Stomach smooth muscle (tissue), 2 donors: ENCODE measurements at regions not wholly inside any gene's neighbourhood (a gene's known extent, or its start where the extent isn't known, plus 50 kb on each side); places are given as distances from the start of the nearest gene placed in this dataset.

Experiments used
- H3K27ac ChIP-seq: one replicate; pipeline ENCODE4 v1.7.0; 2013; ENCODE audit warnings: mild to moderate bottlenecking, low read length, inconsistent platforms
- H3K27me3 ChIP-seq, 2 donors: one replicate each; pipeline ENCODE4 v1.7.0; 2013; ENCODE audit warnings: low read length in 2 of 2; ENCODE audit not compliant: insufficient read depth in 2 of 2, control insufficient read depth in 1 of 2
- H3K36me3 ChIP-seq, 2 donors: one replicate each; pipeline ENCODE4 v1.7.0; 2013; ENCODE audit warnings: low read length in 2 of 2; ENCODE audit not compliant: control insufficient read depth in 2 of 2, insufficient read depth in 2 of 2
- H3K4me1 ChIP-seq: one replicate; pipeline ENCODE4 v1.7.0; 2013; ENCODE audit warnings: low read length; ENCODE audit not compliant: control insufficient read depth, insufficient read depth
- H3K4me3 ChIP-seq, 2 donors: one replicate each; pipeline ENCODE4 v1.7.0; 2013; ENCODE audit warnings: low read length in 2 of 2
- H3K9ac ChIP-seq, 2 donors: one replicate each; pipeline ENCODE4 v1.7.0; 2013; ENCODE audit warnings: low read length in 2 of 2, mild to moderate bottlenecking in 1 of 2
- H3K9me3 ChIP-seq, 2 donors: one replicate each; pipeline ENCODE4 v1.7.0; 2013; ENCODE audit warnings: low read length in 2 of 2; ENCODE audit not compliant: control insufficient read depth in 2 of 2
- donor health status: healthy.
- donor health status: Pancreatic carcinoma.

DNA sequence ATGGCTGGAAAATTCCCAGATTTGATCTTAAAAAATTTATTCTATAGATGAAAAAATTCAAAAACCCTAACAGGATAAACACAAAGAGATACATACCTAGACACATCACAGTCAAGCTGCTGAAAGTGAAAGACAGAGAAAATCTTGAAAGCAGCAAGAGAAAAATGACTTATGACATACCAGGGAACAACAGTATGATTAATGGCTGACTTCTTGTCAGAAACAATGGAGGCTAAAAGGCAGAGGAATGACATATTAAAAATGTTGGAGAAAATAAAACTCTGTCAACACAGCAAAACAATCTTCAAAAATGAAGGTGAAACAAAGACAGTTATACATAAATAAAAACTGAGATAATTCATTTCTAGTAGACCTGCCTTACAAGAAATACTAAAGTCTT lies 442.7 kb downstream of the IPMK start:
- no peak overlapping the region for H3K4me3 ChIP-seq
- no peaks in the 10 kb centered on the region for H3K36me3 ChIP-seq
- no peaks in the 10 kb centered on the region for H3K9me3 ChIP-seq
- no peak overlapping the region for H3K9ac ChIP-seq
- no peaks in the 10 kb centered on the region for H3K27me3 ChIP-seq
- no peak overlapping the region for H3K27ac ChIP-seq
- H3K4me1 ChIP-seq: no peaks in the 10 kb centered on the region

DNA sequence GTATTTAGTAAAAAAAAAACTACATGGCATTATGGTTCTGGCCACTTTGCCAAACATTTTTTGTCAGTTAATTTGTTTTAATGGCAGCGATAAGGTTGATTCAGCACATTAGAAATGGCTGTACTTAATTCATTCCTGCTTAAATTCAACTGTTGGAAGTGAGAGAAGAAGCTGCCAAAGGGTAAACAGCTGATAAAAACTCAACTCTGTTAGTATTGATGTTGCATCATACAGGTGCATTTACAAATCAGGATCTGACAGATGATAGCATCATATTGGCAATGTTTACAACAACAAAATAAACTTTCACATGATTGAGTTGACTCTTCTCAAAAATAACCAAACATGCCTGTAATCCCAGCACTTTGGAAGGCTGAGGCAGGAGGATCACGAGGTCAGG lies 444.3 kb downstream of the IPMK start:
- H3K9me3 ChIP-seq: no peaks in the 10 kb centered on the region
- H3K27ac ChIP-seq: no peak overlapping the region
- H3K4me1 ChIP-seq: no peaks in the 10 kb centered on the region
- H3K27me3 ChIP-seq: no peaks in the 10 kb centered on the region
- no peaks in the 10 kb centered on the region for H3K36me3 ChIP-seq
- H3K4me3 ChIP-seq: no peak overlapping the region
- H3K9ac ChIP-seq: no peak overlapping the region

DNA sequence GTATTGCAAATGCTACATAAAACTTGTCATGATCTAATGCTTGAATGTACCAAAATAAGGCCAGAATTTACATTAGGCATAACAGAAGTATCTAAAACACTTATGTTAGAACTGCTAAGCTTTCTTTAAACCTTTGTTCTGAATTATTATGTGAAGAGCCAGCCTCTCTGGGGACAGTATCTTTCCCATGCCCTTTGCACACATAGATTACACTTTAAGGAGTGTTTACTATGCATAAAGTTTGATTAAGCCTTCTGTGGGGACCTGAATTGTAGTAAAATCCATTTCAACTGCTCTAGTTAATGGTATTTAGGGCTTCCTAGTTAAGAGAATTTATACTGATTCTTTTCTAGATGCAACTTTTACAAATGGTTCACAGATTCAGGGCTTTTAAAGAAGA lies 444.7 kb downstream of the IPMK start:
- H3K4me3 ChIP-seq: no peak overlapping the region

DNA sequence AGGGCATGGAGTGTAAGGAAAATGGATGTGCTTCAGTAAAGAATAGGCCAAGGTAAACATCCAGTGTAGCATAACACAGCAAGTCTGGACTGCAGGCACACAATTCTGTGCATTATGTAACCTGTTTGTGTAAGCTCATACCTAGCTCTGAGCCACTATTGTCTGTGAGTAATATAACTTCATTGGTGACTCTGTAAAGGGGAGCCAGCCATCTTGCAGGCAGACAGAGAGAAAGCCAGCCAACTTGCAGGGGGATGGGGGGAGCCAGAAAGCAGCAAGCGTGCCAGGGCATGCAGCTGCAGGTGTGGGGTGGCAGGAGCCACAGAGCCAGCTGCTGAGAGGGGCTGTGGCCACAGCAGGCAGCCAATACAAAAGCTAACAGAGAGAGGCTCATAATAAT lies 449.2 kb downstream of the IPMK start:
- Histone ChIP-seq H3K27me3 (no peaks in the 10 kb centered on the region), H3K27ac (no peak overlapping the region), H3K4me1 (no peaks in the 10 kb centered on the region), H3K9ac (no peak overlapping the region), H3K9me3 (no peaks in the 10 kb centered on the region), H3K4me3 (no peak overlapping the region), H3K36me3 (no peaks in the 10 kb centered on the region)

More for the DNA sequence above, 444.7 kb downstream of the IPMK start:
- no peak overlapping the region for H3K27ac ChIP-seq
- H3K9me3 ChIP-seq: no peaks in the 10 kb centered on the region
- H3K9ac ChIP-seq: no peak overlapping the region
- H3K36me3 ChIP-seq: no peaks in the 10 kb centered on the region
- no peaks in the 10 kb centered on the region for H3K4me1 ChIP-seq
- H3K27me3 ChIP-seq: no peaks in the 10 kb centered on the region

DNA sequence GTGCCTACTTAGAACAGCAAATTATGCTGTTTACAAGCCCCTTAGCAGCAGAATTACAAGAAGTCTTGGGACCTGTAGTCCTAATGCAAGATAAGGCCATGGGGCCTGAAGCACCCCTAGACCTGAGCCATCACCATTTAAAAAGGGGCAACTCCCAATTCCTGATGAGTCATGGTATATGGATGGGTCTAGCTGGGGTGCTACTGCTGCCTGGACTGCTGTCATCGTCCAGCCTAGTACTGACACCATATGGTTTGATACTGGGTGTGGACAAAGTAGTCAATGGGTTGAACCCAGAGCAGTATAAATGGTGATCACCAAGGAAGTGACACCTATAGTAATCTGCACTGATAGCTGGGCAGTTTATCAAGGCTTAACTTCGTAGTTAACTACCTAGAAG lies 450.0 kb downstream of the IPMK start:
- H3K36me3 ChIP-seq: no peaks in the 10 kb centered on the region
- H3K4me3 ChIP-seq: no peak overlapping the region
- no peaks in the 10 kb centered on the region for H3K27me3 ChIP-seq
- no peaks in the 10 kb centered on the region for H3K9me3 ChIP-seq
- H3K27ac ChIP-seq: no peak overlapping the region
- no peak overlapping the region for H3K9ac ChIP-seq
- H3K4me1 ChIP-seq: no peaks in the 10 kb centered on the region

DNA sequence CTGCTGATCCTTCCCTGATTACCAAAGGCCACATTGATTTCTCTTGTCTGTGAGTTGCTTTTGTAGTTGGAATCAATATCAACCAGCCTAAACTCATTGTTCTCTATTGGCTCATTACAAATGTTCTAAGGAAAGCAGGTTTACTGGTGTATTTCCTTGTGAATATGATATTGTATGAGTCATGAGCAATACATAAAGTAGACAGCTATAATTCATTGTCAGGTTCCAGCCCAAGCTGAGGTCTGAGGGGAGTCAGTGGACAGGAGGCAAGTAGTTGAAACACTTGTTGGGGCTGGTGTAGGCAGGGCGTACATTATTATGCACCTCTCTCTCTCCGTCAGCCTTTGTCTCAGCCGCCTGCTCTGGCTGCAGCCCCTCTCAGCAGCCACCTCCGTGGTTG lies 451.7 kb downstream of the IPMK start:
- no peaks in the 10 kb centered on the region for H3K9me3 ChIP-seq
- H3K27me3 ChIP-seq: no peaks in the 10 kb centered on the region
- no peak overlapping the region for H3K9ac ChIP-seq
- H3K4me3 ChIP-seq: no peak overlapping the region
- H3K4me1 ChIP-seq: no peaks in the 10 kb centered on the region
- H3K36me3 ChIP-seq: no peaks in the 10 kb centered on the region
- no peak overlapping the region for H3K27ac ChIP-seq

DNA sequence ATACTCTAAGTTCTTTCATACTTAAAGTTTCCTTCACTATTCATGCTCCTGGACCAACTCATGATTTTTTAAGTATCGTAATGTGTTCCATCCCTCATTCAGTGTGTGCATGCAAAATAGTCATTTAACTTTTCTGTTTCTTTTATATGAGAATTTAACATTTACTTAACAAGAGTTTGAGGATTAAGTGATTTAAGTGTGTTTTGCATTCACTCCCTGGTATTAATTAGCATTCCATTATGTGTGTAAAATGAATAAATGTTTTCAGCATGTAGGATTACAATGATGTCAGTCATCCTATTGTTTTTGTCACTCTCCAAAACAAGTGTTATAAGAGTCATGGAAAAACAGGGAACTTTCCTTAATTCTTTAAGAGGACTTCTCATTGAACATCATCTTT lies 457.7 kb downstream of the IPMK start:
- H3K27ac ChIP-seq: no peak overlapping the region
- no peaks in the 10 kb centered on the region for H3K36me3 ChIP-seq
- no peaks in the 10 kb centered on the region for H3K4me1 ChIP-seq
- H3K27me3 ChIP-seq: no peaks in the 10 kb centered on the region
- no peak overlapping the region for H3K4me3 ChIP-seq
- H3K9me3 ChIP-seq: peaks cover 0 to 4% of the 10 kb centered on the region in 2 donors
- no peak overlapping the region for H3K9ac ChIP-seq

DNA sequence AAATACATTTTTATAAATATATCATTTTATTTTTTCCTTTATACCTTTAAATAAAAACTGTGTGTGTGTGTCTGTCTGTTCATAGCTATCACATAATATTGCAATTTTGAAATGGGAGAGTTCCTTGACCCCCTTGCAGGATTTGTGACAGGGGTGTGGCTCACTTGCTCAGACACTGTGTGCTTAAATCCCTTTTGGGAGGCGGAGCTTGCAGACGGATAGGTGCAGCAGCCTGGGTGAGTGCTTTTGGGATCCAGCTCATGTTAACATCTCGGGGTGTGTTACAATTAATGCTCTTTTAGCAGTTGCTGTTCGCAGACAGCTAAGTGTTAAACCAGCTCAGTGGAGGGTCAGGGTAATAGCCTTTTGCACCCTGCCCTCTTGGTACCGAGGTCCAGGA lies 459.8 kb downstream of the IPMK start:
- H3K36me3 ChIP-seq: no peaks in the 10 kb centered on the region
- peaks cover 0 to 4% of the 10 kb centered on the region in 2 donors for H3K9me3 ChIP-seq

DNA sequence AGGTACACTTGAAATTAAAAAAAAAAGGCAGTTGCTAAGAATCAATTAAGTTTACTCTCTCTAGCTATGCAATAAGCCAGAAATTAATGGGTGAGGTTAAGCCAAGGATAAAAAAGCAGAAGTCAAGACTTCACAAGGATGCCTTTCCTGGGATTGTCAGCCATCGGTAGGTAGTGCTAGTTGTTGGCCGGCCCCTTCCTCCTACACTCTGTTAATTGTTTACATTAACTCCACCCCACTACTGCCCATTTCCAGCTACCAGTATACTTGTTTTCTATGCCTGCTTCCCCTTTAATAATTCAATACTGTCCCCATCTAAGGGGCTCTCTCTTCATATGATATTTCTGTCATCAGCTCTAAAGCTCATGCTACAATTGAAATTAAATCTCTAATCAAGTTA lies 461.0 kb downstream of the IPMK start:
- Histone ChIP-seq H3K9me3 (peaks cover 0 to 4% of the 10 kb centered on the region in 2 donors), H3K4me1 (no peaks in the 10 kb centered on the region), H3K4me3 (no peak overlapping the region), H3K9ac (no peak overlapping the region), H3K36me3 (no peaks in the 10 kb centered on the region), H3K27ac (no peak overlapping the region), H3K27me3 (no peaks in the 10 kb centered on the region)

More for the DNA sequence above, 459.8 kb downstream of the IPMK start:
- Histone ChIP-seq H3K4me3 (no peak overlapping the region), H3K27me3 (no peaks in the 10 kb centered on the region), H3K9ac (no peak overlapping the region), H3K27ac (no peak overlapping the region), H3K4me1 (no peaks in the 10 kb centered on the region)

DNA sequence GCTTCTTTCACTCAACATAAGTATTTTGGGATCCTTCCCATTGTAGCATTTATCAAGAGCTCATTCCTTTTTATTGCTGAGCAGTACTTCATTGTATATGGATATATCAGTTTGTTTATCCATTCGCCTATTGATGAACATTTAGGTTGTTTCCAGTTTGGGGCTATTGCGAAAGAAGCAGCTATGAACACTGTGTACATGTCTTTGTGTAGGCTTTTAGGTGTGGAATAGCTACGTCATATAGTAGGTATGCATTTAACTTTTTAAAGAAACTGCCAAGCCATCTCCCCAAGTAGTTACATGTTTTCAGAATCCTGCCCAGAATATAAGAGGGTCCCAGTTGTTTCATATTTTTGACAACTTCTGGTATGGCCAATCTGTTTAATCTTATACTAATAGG lies 468.1 kb downstream of the IPMK start:
- H3K4me3 ChIP-seq: no peak overlapping the region
- H3K27me3 ChIP-seq: no peaks in the 10 kb centered on the region
- no peak overlapping the region for H3K9ac ChIP-seq
- no peaks in the 10 kb centered on the region for H3K4me1 ChIP-seq
- H3K36me3 ChIP-seq: no peaks in the 10 kb centered on the region
- no peak overlapping the region for H3K27ac ChIP-seq
- H3K9me3 ChIP-seq: no peaks in the 10 kb centered on the region

DNA sequence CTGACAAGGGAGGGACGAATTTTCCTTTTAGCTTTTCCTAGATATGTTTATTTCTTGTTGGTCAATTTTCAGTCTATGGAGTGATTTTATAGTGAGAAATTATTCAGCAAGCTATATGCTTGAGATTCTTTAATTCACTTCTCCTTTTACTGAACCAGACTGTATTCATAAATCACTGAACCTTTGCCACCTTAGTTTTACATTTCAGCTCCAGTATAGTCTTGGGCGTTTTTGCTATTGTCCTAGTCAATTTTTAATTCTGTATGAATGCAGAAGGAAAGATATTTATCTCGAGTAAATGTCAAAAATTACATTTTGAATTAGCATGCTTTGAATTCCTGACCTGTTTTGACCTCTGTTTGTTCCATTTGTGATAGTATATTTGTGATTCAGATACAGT lies 468.9 kb downstream of the IPMK start:
- Histone ChIP-seq H3K9ac (no peak overlapping the region), H3K36me3 (no peaks in the 10 kb centered on the region), H3K27ac (no peak overlapping the region), H3K27me3 (no peaks in the 10 kb centered on the region), H3K4me1 (no peaks in the 10 kb centered on the region), H3K4me3 (no peak overlapping the region), H3K9me3 (no peaks in the 10 kb centered on the region)

DNA sequence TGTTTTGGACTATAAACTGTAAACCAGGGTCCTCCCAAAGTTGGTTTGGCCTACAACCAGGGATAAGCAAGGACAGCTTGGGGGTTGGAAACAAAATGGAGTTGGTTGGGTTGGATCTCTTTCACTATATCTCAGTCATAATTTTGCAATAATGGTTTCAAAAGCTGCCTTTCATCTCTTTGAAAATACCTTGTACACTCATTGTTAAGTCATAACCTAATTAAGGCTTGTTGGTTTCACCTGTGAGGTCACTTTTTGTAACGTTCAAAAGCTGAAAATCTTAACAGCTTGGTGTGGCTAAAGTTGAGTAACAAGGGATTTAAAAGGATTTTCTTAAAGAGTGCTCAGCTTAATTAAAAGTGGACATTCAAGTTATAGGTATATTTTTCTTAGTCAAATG lies 476.1 kb downstream of the IPMK start:
- Histone ChIP-seq H3K9ac (no peak overlapping the region), H3K27ac (no peak overlapping the region)

More for the DNA sequence above, 476.1 kb downstream of the IPMK start:
- Histone ChIP-seq H3K4me1 (no peaks in the 10 kb centered on the region), H3K9me3 (peaks cover 0 to 2% of the 10 kb centered on the region in 2 donors), H3K36me3 (no peaks in the 10 kb centered on the region), H3K27me3 (no peaks in the 10 kb centered on the region), H3K4me3 (no peak overlapping the region)
